Keratinocyte (primary cell): ENCODE measurements at regions not wholly inside any gene's neighbourhood (a gene's known extent, or its start where the extent isn't known, plus 50 kb on each side); places are given as distances from the start of the nearest gene placed in this dataset.

Experiments used
- DNase-seq: peaks from one replicate; pipeline ENCODE4 v3.0.0-alpha.2; 2011; ENCODE audit warnings: low read depth, missing footprints, low spot score
- FAIRE-seq: peaks from 2 replicates; lab custom pipeline; 2011; peaks lifted over from hg19 to GRCh38; lab: Jason Lieb, UNC
- H2AFZ ChIP-seq: 2 replicates; pipeline ENCODE4 v1.6.0; 2012; ENCODE audit warnings: low read length, control low read depth, inconsistent platforms; ENCODE audit not compliant: control insufficient read depth
- H3K27ac ChIP-seq: 2 replicates; pipeline ENCODE4 v1.5.1; 2011; ENCODE audit warnings: low read length; ENCODE audit not compliant: control insufficient read depth, insufficient read depth
- H3K27me3 ChIP-seq: 3 replicates; pipeline ENCODE4 v1.6.0; 2011; ENCODE audit warnings: low read length; ENCODE audit not compliant: control insufficient read depth, insufficient read depth; ENCODE audit errors: extremely low read depth
- H3K36me3 ChIP-seq, 2 experiments: 2 replicates in 1 of 2; 3 replicates in 1 of 2; pipeline ENCODE4 v1.5.1; 2011; ENCODE audit warnings: low read length in 2 of 2, mild to moderate bottlenecking in 1 of 2; ENCODE audit not compliant: control insufficient read depth in 2 of 2, insufficient read depth in 2 of 2; ENCODE audit errors: extremely low read depth in 1 of 2
- H3K4me1 ChIP-seq: 3 replicates; pipeline ENCODE4 v1.5.1; 2011; ENCODE audit warnings: low read length; ENCODE audit not compliant: control insufficient read depth, insufficient read depth; ENCODE audit errors: extremely low read depth
- H3K4me2 ChIP-seq: 3 replicates; pipeline ENCODE4 v1.6.0; 2011; ENCODE audit warnings: low read depth, low read length; ENCODE audit not compliant: control insufficient read depth, insufficient read depth; ENCODE audit errors: extremely low read depth
- H3K4me3 ChIP-seq, 3 experiments: fragments of 200-600 bp in 1 of 3; sonication (generic) in 1 of 3; 2 replicates in 2 of 3; 3 replicates in 1 of 3; pipeline ENCODE4 v1.5.1; 2011 to 2016; ENCODE audit warnings: low read length in 3 of 3, mild to moderate bottlenecking in 3 of 3, control low read depth in 2 of 3, inconsistent platforms in 1 of 3, low read depth in 1 of 3, mixed read lengths in 1 of 3, mixed run types in 1 of 3, moderate library complexity in 1 of 3; ENCODE audit not compliant: control insufficient read depth in 2 of 3, insufficient read depth in 2 of 3; ENCODE audit errors: extremely low read depth in 1 of 3
- H3K79me2 ChIP-seq: 2 replicates; pipeline ENCODE4 v1.6.0; 2012; ENCODE audit warnings: low read length; ENCODE audit not compliant: control insufficient read depth, insufficient read depth
- H3K9ac ChIP-seq: 3 replicates; pipeline ENCODE4 v1.6.0; 2011; ENCODE audit warnings: low read length; ENCODE audit not compliant: control insufficient read depth, insufficient read depth; ENCODE audit errors: extremely low read depth
- H3K9me1 ChIP-seq: 3 replicates; pipeline ENCODE4 v1.6.0; 2011; ENCODE audit warnings: low read length; ENCODE audit not compliant: control insufficient read depth, insufficient read depth; ENCODE audit errors: extremely low read depth
- H3K9me3 ChIP-seq: 2 replicates; pipeline ENCODE4 v1.5.1; 2012; ENCODE audit warnings: low read depth, low read length; ENCODE audit not compliant: control insufficient read depth
- H4K20me1 ChIP-seq: 3 replicates; pipeline ENCODE4 v1.6.0; 2011; ENCODE audit warnings: low read length; ENCODE audit not compliant: control insufficient read depth, insufficient read depth; ENCODE audit errors: extremely low read depth
- CTCF ChIP-seq, 3 experiments: IDR thresholded peaks in 1 of 3; conservative IDR thresholded peaks in 1 of 3; optimal IDR thresholded peaks in 1 of 3; 2 replicates in 2 of 3; 3 replicates in 1 of 3; pipeline versions ENCODE3 to v1.5.1; 2011; ENCODE audit warnings: low read length in 3 of 3, mild to moderate bottlenecking in 3 of 3, moderate library complexity in 2 of 3, control low read depth in 1 of 3, inconsistent platforms in 1 of 3; ENCODE audit not compliant: insufficient read depth in 2 of 3; ENCODE audit errors: extremely low read depth in 1 of 3
- EZH2 ChIP-seq: IDR thresholded peaks from one replicate; pipeline ENCODE4 v1.6.1; 2012; ENCODE audit warnings: inconsistent platforms, mild to moderate bottlenecking, low read length, moderate library complexity
- dilution Hi-C: fragments of 300-500 bp; cut with MboI; formaldehyde crosslinking; loops from one replicate; pipeline ENCODE4 v1.7.0; 2020; ENCODE audit warnings: low sequenced_read_pairs; ENCODE audit not compliant: extremely low pct_ligation_motif_present

GRCh38 chr1:79852004-79852403 is 845.5 kb upstream of the ADGRL4 start:
- no peaks in the 10 kb centered on the region for H3K9me3 ChIP-seq
- no peak for TF ChIP-seq CTCF (optimal IDR thresholded peaks at IDR 0.05 in 1 of 3, IDR thresholded peaks at IDR 0.05 in 1 of 3, conservative IDR thresholded peaks at IDR 0.05 in 1 of 3; ENCODE audit: extremely low read depth in 1 of 3, insufficient read depth in 2 of 3, low read length in 3 of 3)
- no peak for TF ChIP-seq EZH2
- no peaks in the 10 kb centered on the region for H3K9me1 ChIP-seq
- H3K4me1 ChIP-seq = no peaks in the 10 kb centered on the region
- H4K20me1 ChIP-seq = no peaks in the 10 kb centered on the region
- no peak overlapping the region for H3K9ac ChIP-seq
- no peaks in the 10 kb centered on the region for H3K79me2 ChIP-seq
- no peaks in the 10 kb centered on the region for H3K36me3 ChIP-seq
- H2AFZ ChIP-seq = no peak overlapping the region
- no peak overlapping the region for H3K4me2 ChIP-seq
- DNase-seq (no peak), FAIRE-seq (no peak)
- H3K27ac ChIP-seq = no peak overlapping the region
- no peak overlapping the region for H3K4me3 ChIP-seq
- dilution Hi-C loops = no loop called here
- H3K27me3 ChIP-seq = no peaks in the 10 kb centered on the region

- no peak for FAIRE-seq
- Histone ChIP-seq H3K9ac (no peak overlapping the region), H3K36me3 (no peaks in the 10 kb centered on the region), H4K20me1 (no peaks in the 10 kb centered on the region), H3K4me3 (no peak overlapping the region), H3K9me3 (no peaks in the 10 kb centered on the region), H3K79me2 (no peaks in the 10 kb centered on the region), H3K27me3 (no peaks in the 10 kb centered on the region), H2AFZ (no peak overlapping the region), H3K27ac (no peak overlapping the region), H3K4me2 (no peak overlapping the region), H3K4me1 (no peaks in the 10 kb centered on the region), H3K9me1 (no peaks in the 10 kb centered on the region)
- dilution Hi-C loops = no loop called here
- TF ChIP-seq CTCF (optimal IDR thresholded peaks at IDR 0.05 in 1 of 3, IDR thresholded peaks at IDR 0.05 in 1 of 3, conservative IDR thresholded peaks at IDR 0.05 in 1 of 3; ENCODE audit: extremely low read depth in 1 of 3, insufficient read depth in 2 of 3, low read length in 3 of 3) = no peak
- no peak for TF ChIP-seq EZH2
- DNase-seq = no peak
These were observed 842.9 kb upstream of the ADGRL4 start for GRCh38 chr1:79849388-79849787.
